HG03342 (cell line): ENCODE measurements at regions not wholly inside any gene's neighbourhood (a gene's known extent, or its start where the extent isn't known, plus 50 kb on each side); places are given as distances from the start of the nearest gene placed in this dataset.

Experiments used
- ATAC-seq: cut with Tn5 transposase; IDR thresholded peaks from one replicate; pipeline ENCODE4 v1.9.1; 2021; ENCODE audit warnings: mild to moderate bottlenecking, moderate library complexity; ENCODE audit not compliant: unreplicated experiment

GRCh38 chr2:58686776-58687175 is 445.7 kb upstream of the FANCL start:
- no peak for ATAC-seq

GRCh38 chr2:58680755-58681310 is 439.7 kb upstream of the FANCL start:
- no peak for ATAC-seq

GRCh38 chr2:58677748-58678147 is 436.6 kb upstream of the FANCL start:
- ATAC-seq: no peak

GRCh38 chr2:58671675-58672074 is 430.6 kb upstream of the FANCL start:
- no peak for ATAC-seq

GRCh38 chr2:58669998-58670397 is 428.9 kb upstream of the FANCL start:
- no peak for ATAC-seq

GRCh38 chr2:58667137-58667774 is 426.1 kb upstream of the FANCL start:
- no peak for ATAC-seq

- ATAC-seq: no peak
Measured at GRCh38 chr2:58666323-58666970, 425.3 kb upstream of the FANCL start.

- no peak for ATAC-seq
Measured at GRCh38 chr2:58665154-58665553, 424.0 kb upstream of the FANCL start.

GRCh38 chr2:58664523-58665151 is 423.5 kb upstream of the FANCL start:
- no peak for ATAC-seq

GRCh38 chr2:58660046-58660445 is 418.9 kb upstream of the FANCL start:
- no peak for ATAC-seq

- ATAC-seq: no peak
Measured at GRCh38 chr2:58655152-58655551, 414.0 kb upstream of the FANCL start.

- ATAC-seq: no peak
Measured at GRCh38 chr2:58651930-58652329, 410.8 kb upstream of the FANCL start.

GRCh38 chr2:58650781-58651180 is 409.7 kb upstream of the FANCL start:
- ATAC-seq: no peak

GRCh38 chr2:58649756-58650155 is 408.6 kb upstream of the FANCL start:
- no peak for ATAC-seq

- ATAC-seq: no peak
Measured at GRCh38 chr2:58645017-58645416, 403.9 kb upstream of the FANCL start.

GRCh38 chr2:58644451-58644850 is 403.3 kb upstream of the FANCL start:
- no peak for ATAC-seq

GRCh38 chr2:58641001-58641400 is 399.9 kb upstream of the FANCL start:
- ATAC-seq: no peak

GRCh38 chr2:58640042-58640441 is 398.9 kb upstream of the FANCL start:
- ATAC-seq: no peak

- no peak for ATAC-seq
Measured at GRCh38 chr2:58638256-58638805, 397.2 kb upstream of the FANCL start.

- ATAC-seq: no peak
Measured at GRCh38 chr2:58636872-58637271, 395.7 kb upstream of the FANCL start.

- ATAC-seq: no peak
Measured at GRCh38 chr2:58635801-58636375, 394.8 kb upstream of the FANCL start.
